ENCODE measurements at regions not wholly inside any gene's neighbourhood (a gene's known extent, or its start where the extent isn't known, plus 50 kb on each side); places are given as distances from the start of the nearest gene placed in this dataset.

GRCh38 chr14:65332141-65332871, 80.2 kb upstream of the FUT8 start (continued):
- TF ChIP-seq EZH2phosphoT487 (IDR thresholded peaks at IDR 0.05; ENCODE audit: unreplicated experiment) (no peak), NANOG (IDR thresholded peaks at IDR 0.05; ENCODE audit: borderline replicate concordance) (no peak), ETS1 (IDR thresholded peaks at IDR 0.05) (no peak)

- peak overlapping the region; percentile 62 for H3K4me3 Mint-ChIP-seq
- peak overlapping the region; percentile 47 for H3K4me3 ChIP-seq
- no peaks in the 10 kb centered on the region; the same call in 1 of the 2 replicates for H3K9me2 ChIP-seq (ENCODE audit: insufficient read depth)
- no peaks in the 10 kb centered on the region for H3F3A ChIP-seq (replicated peaks; ENCODE audit: low read depth)
- peak overlapping the region; percentile 81 for H3K4me2 ChIP-seq
- no peak overlapping the region for H3K27ac ChIP-seq (ENCODE audit: low read depth)
- H3K27me3 Mint-ChIP-seq (ENCODE audit: insufficient read depth, low read depth, poor library complexity): peaks cover 40% of the 10 kb centered on the region
- H3K27ac Mint-ChIP-seq: no peak overlapping the region
- H3K36me3 ChIP-seq (ENCODE audit: insufficient read depth): no peaks in the 10 kb centered on the region
- peaks cover 29% of the 10 kb centered on the region for H3K4me1 ChIP-seq (ENCODE audit: insufficient read depth)
- TF ChIP-seq ZNF462 (CRISPR knock-in tag; IDR thresholded peaks at IDR 0.05) (0 out of 2 replicates have a peak, but pooled peaks have one; percentile 29), JUNB (IDR thresholded peaks at IDR 0.05; ENCODE audit: unreplicated experiment) (no peak)
- H4K20me1 ChIP-seq (replicated peaks; ENCODE audit: insufficient read depth): no peaks in the 10 kb centered on the region; the same call in 1 of the 2 replicates
- peak; percentile 66 for ATAC-seq
- peak; percentile 65 for DNase-seq (ENCODE audit: low spot score)
- H3K27me3 ChIP-seq (ENCODE audit: insufficient read depth): peaks cover 71% of the 10 kb centered on the region
- no peaks in the 10 kb centered on the region for H3K79me2 ChIP-seq (replicated peaks; ENCODE audit: insufficient read depth)
- no peaks in the 10 kb centered on the region for H3K36me3 Mint-ChIP-seq (ENCODE audit: low read depth)
- H3K4me1 Mint-ChIP-seq: peaks cover 35% of the 10 kb centered on the region
- no peaks in the 10 kb centered on the region for H3K9me3 Mint-ChIP-seq
- H2AFZ ChIP-seq: no peak overlapping the region
These were observed 78.4 kb upstream of the FUT8 start for GRCh38 chr14:65333943-65334687.

Data from GM23338 (cell line).